Activated B cell treated with CpG ODN at 0.5 μM for 24 hours (primary cell): ENCODE measurements at regions not wholly inside any gene's neighbourhood (a gene's known extent, or its start where the extent isn't known, plus 50 kb on each side); places are given as distances from the start of the nearest gene placed in this dataset.

Experiments
- ATAC-seq: fragments of 200-7000 bp; cut with Tn5 transposase; one replicate; pipeline ENCODE4 v1.10.0; 2021; ENCODE audit warnings: low read depth, mild to moderate bottlenecking, moderate library complexity
- CTCF ChIA-PET: fragments of 350-600 bp; sonication (Branson Sonifier 250); formaldehyde crosslinking; loops from one replicate; lab custom pipeline; 2021; ENCODE audit warnings: antibody characterized with exemption; lab: Charles Lee
- POLR2A ChIA-PET: fragments of 350-600 bp; sonication (Branson Sonifier 250); formaldehyde crosslinking; loops from one replicate; lab custom pipeline; 2021; ENCODE audit warnings: antibody characterized with exemption; lab: Charles Lee
- DNase-seq: peaks from one replicate; pipeline ENCODE4 v3.0.0; 2022
- H3K27ac Mint-ChIP-seq: one replicate; pipeline ENCODE4 v1.8.0; 2020; ENCODE audit warnings: mixed read lengths
- H3K27me3 Mint-ChIP-seq: one replicate; pipeline ENCODE4 v1.8.0; 2021; ENCODE audit warnings: mixed read lengths
- H3K36me3 Mint-ChIP-seq: one replicate; pipeline ENCODE4 v1.8.0; 2021; ENCODE audit warnings: low read depth, mixed read lengths
- H3K4me1 Mint-ChIP-seq: one replicate; pipeline ENCODE4 v1.8.0; 2021; ENCODE audit warnings: mixed read lengths
- H3K4me3 Mint-ChIP-seq: one replicate; pipeline ENCODE4 v1.8.0; 2020; ENCODE audit warnings: mild to moderate bottlenecking, mixed read lengths
- H3K9me3 Mint-ChIP-seq: one replicate; pipeline ENCODE4 v1.8.0; 2020; ENCODE audit warnings: mixed read lengths
- CTCF ChIP-seq: fragments of 200-600 bp; IDR thresholded peaks from one replicate; pipeline ENCODE4 v1.8.0; 2022; ENCODE audit warnings: antibody characterized with exemption, mild to moderate bottlenecking
- intact Hi-C: fragments of 100-400 bp; cut with micrococcal nuclease; formaldehyde crosslinking; loops from one replicate; pipeline ENCODE4 v1.15.1; 2024

GRCh38 chr14:104373855-104374717, 205.5 kb upstream of the C14orf180 start:
- POLR2A ChIA-PET = no interaction called here
- ATAC-seq (no peak), DNase-seq (no peak)
- no peak overlapping the region for H3K27ac Mint-ChIP-seq
- H3K27me3 Mint-ChIP-seq = peaks cover 32% of the 10 kb centered on the region
- no peaks in the 10 kb centered on the region for H3K4me1 Mint-ChIP-seq
- TF ChIP-seq CTCF = no peak
- H3K36me3 Mint-ChIP-seq = no peaks in the 10 kb centered on the region
- no peaks in the 10 kb centered on the region for H3K9me3 Mint-ChIP-seq
- intact Hi-C loops = no loop called here
- CTCF ChIA-PET = no interaction called here
- no peak overlapping the region for H3K4me3 Mint-ChIP-seq

- H3K27ac Mint-ChIP-seq = no peak overlapping the region
Measured at GRCh38 chr14:104374718-104375080, 204.9 kb upstream of the C14orf180 start.

GRCh38 chr14:104375551-104376201, 203.9 kb upstream of the C14orf180 start:
- TF ChIP-seq CTCF = no peak
- ChIA-PET CTCF (no interaction called here), POLR2A (no interaction called here)
- DNase-seq = no peak
- peaks cover 1% of the 10 kb centered on the region for H3K36me3 Mint-ChIP-seq
- ATAC-seq = no peak
- intact Hi-C loops = no loop called here
- no peak overlapping the region for H3K4me3 Mint-ChIP-seq
- no peaks in the 10 kb centered on the region for H3K4me1 Mint-ChIP-seq
- H3K9me3 Mint-ChIP-seq = peaks cover 9% of the 10 kb centered on the region
- no peak overlapping the region for H3K27ac Mint-ChIP-seq
- H3K27me3 Mint-ChIP-seq = peaks cover 40% of the 10 kb centered on the region

More at GRCh38 chr14:104374718-104375080, 204.9 kb upstream of the C14orf180 start:
- no peak for DNase-seq
- Mint-ChIP-seq H3K36me3 (no peaks in the 10 kb centered on the region), H3K4me3 (no peak overlapping the region), H3K4me1 (no peaks in the 10 kb centered on the region), H3K9me3 (peaks cover 1% of the 10 kb centered on the region), H3K27me3 (peaks cover 37% of the 10 kb centered on the region)
- ATAC-seq = no peak
- CTCF ChIA-PET = no interaction called here
- POLR2A ChIA-PET = no interaction called here
- TF ChIP-seq CTCF = no peak
- intact Hi-C loops = no loop called here

- intact Hi-C loops = no loop called here
- no peak for TF ChIP-seq CTCF
- peaks cover 1% of the 10 kb centered on the region for H3K36me3 Mint-ChIP-seq
- ChIA-PET POLR2A (no interaction called here), CTCF (no interaction called here)
- H3K9me3 Mint-ChIP-seq = peaks cover 16% of the 10 kb centered on the region
- ATAC-seq = no peak
- no peak for DNase-seq
- H3K4me1 Mint-ChIP-seq = no peaks in the 10 kb centered on the region
- peaks cover 43% of the 10 kb centered on the region for H3K27me3 Mint-ChIP-seq
- no peak overlapping the region for H3K27ac Mint-ChIP-seq
- no peak overlapping the region for H3K4me3 Mint-ChIP-seq
Measured at GRCh38 chr14:104376202-104377140, 203.1 kb upstream of the C14orf180 start.
